NCI-H128 (cell line): ENCODE measurements at regions not wholly inside any gene's neighbourhood (a gene's known extent, or its start where the extent isn't known, plus 50 kb on each side); places are given as distances from the start of the nearest gene placed in this dataset.
"Not testable (repeated sequence)": the region's sequence is repeated elsewhere in the genome, so short reads cannot be mapped to it uniquely, and the experiment has no call there.

Experiments used
- DNase-seq: peaks from one replicate; lab custom pipeline; 2025; ENCODE audit not compliant: unreplicated experiment; lab: John Stamatoyannopoulos, UW

DNA sequence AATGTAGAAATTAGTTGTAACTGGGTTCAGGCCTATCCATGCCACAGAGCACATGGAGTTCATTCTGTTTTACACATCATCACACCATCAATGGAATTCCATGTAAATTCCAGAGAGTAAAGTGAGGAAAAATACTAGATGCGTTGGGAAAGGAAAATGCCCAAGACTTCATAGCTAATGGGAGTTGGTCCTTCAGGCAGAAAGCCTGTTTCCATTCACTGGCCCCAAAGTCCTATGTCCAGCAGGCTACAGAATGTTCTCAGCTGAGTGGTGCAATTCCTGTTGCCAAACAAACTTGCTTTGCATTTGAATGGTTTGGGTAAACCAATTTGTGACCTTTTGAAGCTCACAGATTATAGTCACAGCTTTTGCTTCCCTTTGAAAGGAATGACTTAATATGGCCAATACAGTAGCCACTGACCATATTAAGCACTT is 164.6 kb upstream of the PFN2 start:
- no peak for DNase-seq

DNA sequence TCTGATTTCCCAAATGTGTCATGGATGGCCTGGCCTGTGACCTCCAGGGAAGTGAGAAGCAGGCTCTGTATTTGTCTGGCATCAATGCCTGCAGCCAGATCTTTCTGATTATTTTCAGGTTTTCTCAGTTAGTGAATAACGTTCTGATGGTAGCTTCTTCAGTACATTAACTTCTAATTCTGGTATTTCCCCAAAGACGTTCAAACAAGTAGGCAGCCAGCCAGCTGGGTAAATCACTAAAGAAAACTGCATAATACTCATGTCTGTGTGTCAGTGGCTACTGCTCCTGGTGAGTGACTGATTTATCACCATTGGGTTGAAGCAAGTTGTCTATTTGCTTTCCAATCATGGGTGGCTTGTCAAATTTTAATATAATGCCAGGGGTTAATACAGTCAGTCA is 162.6 kb upstream of the PFN2 start:
- no peak for DNase-seq

DNA sequence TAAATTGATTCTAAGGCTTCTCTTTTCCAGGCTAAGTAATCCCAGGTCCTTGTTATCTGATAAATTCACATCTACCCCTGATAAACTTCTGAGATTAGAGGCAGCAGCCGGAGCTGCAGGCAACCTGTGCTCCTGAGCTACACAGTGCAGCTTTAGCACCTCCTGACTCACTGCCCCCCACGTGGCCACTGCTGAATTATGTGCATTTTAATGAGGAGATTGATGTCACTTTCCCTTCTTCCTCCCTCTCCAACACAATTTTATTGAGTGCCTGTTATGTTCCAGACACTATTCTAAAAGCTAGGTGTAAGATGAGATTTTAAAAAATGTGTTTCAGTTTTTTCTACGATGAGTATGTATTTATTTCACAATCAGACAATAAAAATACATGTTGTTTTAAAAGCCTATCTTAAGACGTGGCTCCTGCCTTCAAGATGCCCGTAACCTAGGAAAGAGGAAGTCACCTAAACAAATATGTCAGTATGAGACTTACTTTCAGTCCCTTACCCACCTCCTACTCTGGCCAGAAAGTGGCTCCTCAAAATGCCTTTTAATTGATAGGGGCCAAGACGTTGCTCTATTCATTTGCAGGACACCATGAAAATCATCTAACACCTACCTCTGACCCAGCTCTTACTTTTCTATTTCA is 161.5 kb upstream of the PFN2 start:
- no peak for DNase-seq

DNA sequence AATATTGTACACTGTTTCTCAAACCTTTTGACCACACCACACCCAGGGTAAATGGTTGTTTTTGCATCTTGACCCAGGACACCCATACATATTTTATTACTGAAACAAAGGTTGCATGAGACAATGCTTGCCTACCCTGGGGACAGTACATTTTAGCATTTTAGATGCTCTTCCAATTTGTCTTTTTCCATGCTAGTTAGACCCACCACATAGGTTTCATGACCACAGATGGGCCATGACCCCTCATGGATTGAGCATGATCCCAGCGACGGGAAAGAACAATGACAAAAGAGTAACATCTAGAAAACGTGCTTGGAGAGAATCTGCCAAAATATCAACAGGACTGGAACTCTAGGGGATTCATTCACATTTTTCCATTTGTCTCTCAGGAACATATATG is 161.0 kb upstream of the PFN2 start:
- no peak for DNase-seq

DNA sequence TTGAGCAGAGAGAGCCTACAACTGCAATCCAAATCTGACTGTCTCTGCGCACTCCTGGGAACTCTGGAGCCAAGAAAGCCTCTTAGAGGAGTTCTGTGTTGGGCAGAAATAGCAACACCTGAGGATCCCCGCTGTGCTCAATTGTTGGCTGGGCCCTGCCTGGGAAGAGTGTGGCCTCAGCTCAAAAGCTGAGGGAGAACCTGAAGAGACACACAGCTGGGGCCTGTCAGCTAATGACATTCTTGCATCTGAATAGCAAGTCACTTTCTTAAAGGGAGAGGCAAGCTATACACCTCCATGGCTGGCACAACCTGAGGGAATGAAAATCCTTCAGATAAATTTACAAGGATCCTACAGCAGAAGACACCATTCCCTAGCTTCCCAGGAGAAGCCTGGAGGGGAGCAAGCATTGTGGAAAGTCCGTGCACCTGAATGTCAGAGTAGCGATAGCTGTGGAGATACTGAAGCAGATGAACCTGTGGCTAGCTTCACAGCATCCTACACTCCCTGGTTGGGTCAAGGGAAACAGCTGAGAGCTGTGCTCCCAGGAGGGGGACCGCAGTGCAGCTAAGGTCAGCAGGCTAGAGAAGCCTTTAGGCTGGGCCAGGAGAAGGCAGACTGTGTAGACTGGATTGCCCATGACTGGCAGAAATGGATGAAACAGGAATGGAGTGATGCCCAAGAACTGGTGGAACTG is 159.9 kb upstream of the PFN2 start:
- no peak for DNase-seq

DNA sequence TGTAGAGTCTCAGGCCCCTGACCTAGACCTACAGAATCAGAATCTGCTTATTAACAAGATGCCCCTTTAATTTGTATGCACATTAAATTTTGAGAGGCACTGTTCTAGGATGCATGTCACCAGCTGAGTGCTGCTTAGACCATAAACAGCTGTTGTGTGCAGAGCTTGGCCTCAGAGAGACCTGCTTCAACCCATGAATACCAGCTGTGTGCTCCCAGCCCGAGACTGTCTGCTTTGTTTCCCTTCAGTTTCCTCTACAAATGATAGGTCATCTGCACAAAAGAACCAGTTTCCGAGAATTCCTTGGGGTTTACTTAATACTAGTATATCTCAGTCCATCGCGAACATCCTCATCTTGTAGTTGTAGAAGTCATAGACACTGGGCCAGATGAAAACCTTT is 158.5 kb upstream of the PFN2 start:
- no peak for DNase-seq

DNA sequence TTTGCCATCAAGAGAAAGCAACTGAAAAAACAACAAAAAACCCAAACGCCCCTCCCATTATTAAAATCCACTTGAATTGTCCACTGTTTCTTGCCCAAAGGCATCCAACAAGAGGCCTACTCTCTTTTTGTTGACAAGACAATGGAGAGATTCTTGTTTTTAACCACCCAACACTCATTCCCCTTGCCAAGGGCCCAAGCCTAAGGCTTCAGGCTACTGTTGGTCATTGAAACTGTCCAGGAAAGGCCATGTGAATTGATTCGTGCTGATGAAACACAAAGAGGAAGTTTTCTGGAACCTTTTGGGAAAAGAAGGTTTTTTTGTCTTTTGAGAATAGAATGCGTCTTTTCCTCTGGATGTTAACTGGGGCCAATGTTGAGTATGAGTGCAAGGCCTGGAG is 157.4 kb upstream of the PFN2 start:
- no peak for DNase-seq

DNA sequence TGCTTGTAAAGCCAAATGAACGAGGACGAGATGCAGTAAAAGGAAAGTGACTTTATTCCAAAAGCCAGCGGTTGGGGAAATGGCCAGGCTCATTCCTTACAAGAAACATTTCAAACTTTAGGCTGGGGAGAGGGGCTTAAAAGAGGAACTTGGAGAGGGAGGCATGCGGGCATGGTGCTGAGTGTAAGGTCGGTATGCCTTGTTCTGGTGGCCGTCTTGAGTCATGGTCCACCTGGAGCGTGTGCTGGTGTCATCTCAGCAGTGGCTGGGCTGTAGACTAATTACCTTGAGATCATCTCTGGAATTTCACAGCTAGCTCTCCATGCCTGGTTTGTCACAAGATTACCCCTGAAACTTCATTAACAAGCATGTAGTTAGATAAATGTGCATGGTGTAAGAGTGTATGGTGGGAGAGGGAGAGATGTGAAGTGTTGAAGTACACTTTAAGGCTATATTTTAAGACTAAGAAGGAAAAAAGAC is 156.4 kb upstream of the PFN2 start:
- no peak for DNase-seq

DNA sequence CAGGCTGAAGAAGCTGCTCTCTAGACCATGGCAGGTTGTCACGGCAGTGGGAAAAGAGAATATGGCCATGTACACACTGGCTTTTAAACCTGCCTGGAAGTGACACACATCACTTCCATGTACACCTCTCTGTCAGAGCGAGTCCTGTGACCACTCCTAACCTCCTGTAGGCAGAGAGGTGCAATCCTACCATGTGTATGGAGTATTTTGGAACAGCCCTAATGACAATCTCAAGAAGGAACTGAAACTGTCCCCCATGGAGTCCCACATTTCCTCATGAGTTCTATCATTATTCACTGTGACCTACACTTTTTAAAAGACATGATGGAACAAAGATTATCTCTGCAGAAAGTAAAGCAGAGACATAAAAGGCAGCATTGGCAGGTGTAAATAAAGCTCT is 153.4 kb upstream of the PFN2 start:
- no peak for DNase-seq

DNA sequence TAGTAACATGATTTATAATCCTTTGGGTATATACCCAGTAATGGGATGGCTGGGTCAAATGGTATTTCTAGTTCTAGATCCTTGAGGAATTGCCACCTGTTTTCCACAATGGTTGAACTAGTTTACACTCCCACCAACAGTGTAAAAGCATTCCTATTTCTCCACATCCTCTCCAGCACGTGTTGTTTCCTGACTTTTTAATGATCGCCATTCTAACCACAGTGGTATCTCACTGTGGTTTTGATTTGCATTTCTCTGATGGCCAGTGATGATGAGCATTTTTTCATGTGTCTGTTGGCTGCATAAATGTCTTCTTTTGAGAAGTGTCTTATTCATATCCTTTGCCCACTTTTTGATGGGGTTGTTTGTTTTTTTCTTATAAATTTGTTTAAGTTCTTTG is 152.6 kb upstream of the PFN2 start:
- DNase-seq, result not testable (repeated sequence)

DNA sequence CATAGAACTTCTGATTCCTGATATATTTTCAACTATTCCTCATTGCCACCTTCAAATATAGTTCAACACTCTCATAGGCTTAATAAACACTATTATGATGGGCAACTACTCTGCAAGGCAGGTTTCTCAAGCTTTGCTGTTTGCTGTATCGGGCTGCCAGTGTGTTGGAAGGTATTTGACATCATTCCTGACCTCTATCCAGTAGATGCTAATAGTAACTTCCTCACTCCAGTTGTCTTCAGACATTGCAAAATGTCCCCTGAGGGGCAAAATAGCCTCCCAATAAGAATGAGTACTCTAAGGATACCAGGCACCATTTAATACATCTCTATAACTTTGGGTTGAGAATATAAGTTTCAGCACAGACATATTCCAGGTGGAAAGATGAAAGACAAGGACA is 147.5 kb upstream of the PFN2 start:
- DNase-seq, result no peak

DNA sequence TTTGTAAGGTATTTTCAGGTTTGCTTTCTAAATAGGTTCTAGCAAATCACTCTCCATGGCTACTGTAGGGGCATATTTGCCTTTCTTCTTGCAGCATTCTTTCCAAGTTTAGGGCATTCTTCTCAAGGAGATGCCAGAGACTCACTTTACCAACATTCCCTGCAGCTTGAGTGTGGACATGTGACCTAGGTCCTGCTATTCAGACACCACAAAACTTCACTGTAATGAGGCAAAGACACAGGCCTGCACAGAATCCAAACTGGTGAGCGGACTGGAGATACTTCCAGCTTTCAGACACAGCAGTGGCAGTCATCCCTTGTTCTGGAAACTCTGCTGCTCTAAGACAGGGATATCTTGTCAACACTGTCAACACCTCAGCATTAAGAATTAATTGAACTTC is 146.4 kb upstream of the PFN2 start:
- no peak for DNase-seq

DNA sequence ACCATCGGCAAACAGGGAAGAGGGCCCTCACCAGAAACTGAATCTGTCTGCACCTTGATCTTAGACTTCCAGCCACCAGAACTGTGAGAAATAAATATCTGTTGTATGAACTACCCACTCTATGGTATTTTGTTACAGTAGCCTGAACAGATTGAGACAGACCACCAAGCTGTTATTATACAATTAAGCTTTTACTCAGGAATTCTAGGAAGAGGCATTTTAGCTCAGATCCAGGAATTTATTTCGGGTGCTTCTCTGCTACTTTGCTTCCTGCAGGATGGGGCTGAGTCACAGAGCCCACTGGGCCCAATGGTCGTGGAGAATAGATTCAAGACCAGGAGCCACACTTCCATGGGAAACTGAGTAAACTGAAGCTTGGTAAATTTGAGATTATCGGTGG is 145.5 kb upstream of the PFN2 start:
- no peak for DNase-seq

DNA sequence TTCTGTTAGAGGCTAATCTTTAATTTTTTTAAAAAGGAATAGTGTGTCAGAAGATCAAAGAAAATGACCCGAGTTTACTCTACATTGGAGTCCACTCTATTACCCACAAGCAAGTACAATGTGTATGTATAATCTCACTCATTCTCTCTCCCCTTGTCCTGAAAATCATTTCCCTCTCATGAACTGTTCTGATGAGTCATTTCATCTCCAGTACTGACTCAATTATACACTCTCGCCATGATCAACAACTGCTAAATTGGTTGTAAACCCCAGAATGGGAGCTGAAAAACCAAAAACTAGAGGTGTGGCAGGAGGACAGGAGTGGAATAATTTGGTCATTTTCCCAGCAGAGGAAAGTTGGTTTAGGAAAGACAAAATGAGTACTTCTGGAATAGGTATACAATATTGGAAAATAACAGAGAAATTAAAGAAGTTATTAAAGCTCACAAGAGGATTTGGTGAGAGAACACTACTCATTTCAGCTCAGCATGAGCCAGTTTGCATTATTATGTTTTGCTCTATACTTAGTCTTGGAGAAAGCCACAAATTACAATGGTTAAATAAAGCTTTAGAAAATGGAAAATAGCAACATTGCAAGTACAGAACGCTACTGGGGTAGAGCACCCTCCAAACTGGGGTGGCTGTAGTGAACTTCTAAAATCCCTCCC is 144.3 kb upstream of the PFN2 start:
- DNase-seq, result no peak

DNA sequence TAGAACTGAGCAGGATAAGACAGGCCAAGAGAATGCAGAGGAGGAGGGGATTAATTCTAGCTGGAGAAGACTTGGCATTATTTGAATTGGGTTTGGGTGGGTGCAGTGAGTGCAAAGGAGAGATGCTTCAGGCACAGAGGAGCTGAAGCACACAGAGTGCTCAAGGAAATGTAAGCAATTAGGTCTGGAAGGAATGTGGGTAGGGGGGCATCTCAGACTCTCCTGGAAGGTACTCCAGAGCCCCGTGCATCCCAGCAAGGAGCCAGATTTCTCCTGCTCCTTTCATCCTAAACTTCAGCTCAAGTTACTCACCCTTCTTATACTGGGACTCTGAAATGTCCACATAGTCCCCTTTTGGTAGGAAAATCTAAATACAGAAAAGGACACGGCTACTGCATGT is 143.6 kb upstream of the PFN2 start:
- DNase-seq, result no peak

DNA sequence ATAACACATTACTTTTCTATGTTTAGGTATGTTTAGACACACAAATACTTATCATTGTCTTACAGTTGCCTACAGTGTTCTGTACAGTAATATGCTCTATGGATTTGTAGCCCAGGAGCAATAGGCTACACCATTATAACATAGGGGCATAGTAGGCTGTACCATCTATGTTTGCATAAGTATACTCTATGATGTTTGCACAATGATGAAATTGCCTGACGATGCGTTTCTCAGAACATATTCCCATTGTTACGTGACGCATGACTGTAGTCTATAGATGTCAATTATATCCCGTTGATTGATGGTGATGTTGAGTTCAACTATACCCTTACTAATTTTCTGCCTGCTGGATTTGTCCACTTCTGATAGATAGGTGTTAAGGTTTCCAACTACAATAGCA is 139.4 kb upstream of the PFN2 start:
- no peak for DNase-seq

DNA sequence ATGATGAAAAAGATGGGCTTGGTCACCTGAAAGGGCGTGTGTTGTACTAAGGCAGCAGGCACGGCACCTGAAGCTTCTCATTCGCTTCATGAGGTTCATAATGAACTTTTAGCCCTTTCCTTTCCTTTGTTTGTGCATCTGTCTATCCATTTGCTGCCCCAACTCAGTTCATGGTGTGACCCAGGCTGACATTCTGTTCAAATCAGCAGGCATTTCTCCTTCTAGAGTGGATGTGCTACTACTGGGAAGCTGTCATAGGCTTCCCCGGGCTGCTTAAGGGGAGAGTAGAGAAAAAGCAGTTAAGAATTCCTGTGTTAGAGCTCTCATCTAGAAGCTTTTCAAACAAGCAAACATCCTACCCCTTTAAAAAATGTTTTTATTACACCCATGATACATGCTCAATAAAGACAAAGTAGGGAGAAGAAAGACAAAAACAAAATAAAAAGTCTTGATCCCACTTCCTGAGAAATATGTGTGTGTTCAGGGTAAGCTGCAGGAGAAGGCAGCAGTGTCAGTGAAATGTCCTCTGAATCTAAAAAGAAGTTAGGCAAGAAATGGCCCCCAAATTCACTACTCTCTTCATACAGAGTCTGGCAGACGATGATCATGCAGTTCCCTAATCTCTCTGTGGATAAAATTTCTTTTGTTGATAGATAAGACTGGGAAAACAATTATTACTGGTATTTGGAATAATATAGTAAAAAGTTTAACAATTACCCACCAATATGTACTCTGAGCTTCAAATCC is 136.9 kb upstream of the PFN2 start:
- no peak for DNase-seq

DNA sequence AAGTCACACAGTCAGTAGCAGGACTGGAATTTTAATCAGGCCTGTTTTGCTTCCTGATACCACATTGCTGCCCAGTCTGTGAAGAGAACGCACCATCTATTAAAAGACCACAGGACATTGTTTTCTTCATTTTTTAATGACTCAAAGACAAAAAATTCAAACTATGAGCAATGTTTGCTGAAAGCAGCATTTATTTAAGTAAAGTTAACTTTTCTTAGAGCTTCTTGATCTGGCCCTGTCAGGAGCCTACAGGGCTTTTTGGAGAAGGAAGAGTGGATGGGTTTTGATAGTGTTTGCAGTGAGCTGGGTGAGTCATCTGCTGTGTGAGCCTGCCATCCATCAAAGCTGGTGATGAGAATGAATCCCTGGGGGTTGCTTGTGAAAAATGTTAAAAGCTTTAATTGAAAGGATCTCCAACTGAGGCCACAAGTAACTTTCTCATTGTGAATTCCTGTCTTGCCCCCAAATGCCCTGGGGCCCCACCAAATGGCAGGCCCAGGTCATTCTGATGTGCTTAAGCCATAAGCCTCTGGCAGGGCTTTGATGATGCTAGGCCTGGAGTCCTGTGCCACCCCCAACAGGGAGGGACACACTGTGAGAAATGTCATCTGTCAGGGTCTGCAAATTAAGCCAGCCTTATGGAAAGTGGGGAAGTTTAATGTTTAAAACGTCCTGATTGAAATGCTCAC is 136.2 kb upstream of the PFN2 start:
- DNase-seq, result no peak

DNA sequence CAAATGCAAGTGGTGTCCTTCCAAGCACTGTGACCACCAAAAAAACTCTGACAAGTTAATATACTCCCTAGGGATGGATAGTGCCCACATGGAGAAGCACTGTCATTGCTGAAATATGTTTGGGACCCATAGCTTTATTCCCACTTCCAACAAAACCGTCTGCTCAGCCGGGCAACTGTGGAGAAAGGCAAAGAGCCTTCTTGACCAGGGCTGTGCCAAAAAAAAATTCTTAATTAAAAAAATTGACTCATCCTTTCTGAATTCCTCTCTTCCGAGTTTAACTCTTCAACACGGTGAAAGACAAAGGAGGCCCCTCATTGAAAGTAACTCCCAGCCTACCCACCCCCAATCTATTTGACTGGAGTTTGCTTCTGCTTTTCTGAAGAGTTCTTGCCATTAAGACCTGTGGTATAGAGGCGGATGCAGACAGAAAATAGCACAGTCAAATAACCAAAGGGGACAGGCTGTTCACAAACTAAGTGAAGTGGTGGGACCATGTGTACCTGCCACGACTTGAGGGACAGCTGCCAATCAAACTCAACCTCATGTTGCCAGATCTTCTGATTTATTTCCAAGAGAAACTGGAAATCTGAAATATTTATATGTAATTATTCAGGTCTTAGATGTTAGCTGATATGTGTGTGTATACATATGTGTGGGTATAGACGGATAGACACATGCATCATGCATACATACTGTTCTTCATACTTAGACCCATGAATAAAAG is 135.4 kb upstream of the PFN2 start:
- DNase-seq, result no peak

DNA sequence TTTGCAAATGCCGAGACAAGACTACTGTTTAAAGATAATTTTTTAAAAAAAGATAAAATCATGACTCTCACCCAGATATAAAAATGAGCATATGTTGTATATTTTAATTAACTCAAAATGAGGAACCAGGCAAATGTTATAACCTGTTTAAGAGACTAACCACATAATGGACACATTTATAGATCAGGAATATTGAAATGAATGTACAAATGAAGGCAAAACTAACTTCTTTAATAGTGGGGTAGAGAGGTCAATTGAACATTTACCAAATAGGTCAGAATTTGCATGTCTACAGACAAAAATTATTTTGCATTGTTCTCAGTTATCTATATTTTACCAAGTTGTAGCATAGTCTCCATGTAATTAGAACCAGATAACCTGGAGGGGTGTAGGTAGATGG is 134.3 kb upstream of the PFN2 start:
- no peak for DNase-seq
